HL-60/S4 treated with phorbol 12-myristate 13-acetate at 8.2 ng/mL for 4 days and 3 days (cell line): ENCODE measurements at regions not wholly inside any gene's neighbourhood (a gene's known extent, or its start where the extent isn't known, plus 50 kb on each side); places are given as distances from the start of the nearest gene placed in this dataset.

Source experiments
- in situ Hi-C: fragments of 300-500 bp; cut with MboI; formaldehyde crosslinking; loops from 2 replicates; pipeline ENCODE4 v1.15.0; 2022; ENCODE audit warnings: low sequenced_read_pairs

DNA sequence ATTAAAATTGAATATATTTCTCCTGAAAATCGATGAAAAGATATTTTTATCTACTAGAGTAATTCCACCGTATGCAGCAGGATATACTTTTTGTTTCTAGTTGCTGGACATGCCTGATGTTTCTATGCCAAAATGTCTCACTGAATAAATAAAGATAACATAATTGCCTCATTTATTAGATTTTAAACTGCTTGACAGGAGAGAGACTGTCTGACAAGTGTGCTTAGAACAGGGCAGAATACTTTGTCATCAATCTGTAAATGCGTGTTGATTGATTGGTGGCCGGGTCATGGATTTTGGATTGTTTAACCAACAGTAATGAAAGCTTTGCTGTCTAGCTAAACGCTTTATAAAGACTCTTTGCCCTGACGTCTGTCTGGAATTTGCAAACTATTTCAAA, 339.0 kb downstream of the CHRM3 start:
- in situ Hi-C loops = no loop called here

GRCh38 chr1:239725933-239726332, 339.6 kb downstream of the CHRM3 start:
- in situ Hi-C loops = no loop called here

DNA sequence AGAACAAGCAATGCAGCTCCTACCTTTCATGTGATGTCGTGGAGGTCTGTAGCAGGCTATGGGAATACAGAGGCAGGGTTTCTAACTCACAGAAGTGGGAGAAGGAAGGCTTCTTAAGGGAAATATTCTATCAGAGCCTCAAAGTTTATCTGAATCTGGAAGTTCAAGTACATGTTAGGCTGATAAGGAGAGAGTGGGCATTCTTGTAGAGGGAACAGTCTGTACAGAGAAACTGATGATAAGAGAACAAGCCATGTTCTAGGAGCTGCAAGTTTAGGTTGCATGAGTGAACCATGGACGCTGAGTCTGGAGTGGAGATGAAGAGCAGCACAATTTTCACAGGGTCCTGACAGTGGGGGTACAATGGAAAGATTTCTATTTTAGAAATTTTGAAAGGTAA, 344.0 kb downstream of the CHRM3 start:
- in situ Hi-C loops = no loop called here

DNA sequence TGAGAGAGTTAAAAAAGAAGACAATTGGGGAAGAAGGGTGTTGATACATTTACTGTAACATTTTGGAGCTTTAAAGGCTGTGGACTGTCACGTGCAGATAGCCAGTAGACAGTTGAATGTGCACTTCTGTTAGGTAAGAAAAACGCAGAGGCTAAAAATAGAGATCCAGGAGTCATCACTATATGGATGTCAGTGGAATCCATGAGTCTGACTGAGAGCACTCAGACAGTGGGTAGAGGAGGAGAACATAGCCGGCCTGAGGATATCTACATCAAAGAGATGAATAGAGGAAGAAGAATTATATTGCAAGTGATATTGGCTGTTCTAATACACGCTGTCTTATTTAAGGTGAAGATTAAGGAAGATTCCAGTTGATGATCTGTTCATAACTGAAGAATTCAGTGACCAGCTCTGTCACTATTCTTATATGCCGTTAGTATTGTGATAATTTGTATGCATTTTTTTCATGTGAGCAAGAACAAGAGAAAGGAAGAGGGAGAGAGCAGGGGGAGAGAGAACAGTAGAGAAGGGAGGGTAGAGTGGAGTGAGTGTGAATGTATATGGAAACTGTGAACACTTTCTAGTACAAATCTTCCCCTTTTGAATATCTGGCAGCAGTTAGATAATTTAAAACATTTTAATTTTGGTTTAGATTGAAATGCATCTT, 344.8 kb downstream of the CHRM3 start:
- in situ Hi-C loops = no loop called here

- in situ Hi-C loops = no loop called here
Observed at GRCh38 chr1:239732770-239733169, 346.4 kb downstream of the CHRM3 start.

DNA sequence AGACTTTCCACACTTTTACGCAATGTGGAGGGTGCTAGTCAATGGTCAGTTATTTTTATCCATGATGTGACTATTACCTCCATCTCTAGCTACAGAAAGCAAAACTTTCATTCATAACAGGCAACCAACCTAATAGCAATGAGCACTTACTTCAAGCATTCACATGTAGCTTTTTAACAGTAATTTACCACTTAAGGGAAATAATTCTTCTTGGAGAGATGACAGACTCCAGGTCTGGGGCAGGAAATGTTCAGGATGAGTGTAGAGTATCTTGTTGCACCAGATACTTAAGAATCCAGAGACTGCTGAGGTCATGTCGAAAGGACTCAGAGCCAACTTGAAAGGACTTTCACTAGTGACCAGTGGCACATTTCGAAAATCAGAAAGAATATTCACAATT, 347.6 kb downstream of the CHRM3 start:
- in situ Hi-C loops = no loop called here

DNA sequence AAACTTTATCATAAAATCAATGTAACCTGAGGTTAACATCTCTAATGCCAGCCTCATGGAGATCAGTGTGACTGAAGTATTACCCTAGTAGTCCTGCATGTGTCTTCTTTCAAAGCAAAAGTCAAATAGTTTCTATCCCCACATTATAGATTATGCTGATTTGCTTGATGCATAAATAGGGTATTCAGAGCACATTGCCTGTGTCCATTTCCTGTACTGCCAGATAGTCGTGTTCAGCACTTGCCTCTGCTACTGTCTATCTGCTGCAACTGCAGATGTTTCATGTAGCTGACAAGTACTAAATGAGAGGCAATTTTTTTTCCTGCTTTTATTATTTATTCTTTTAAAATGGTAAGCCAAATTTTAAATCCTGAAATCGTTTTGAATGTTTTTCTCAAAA, 348.7 kb downstream of the CHRM3 start:
- in situ Hi-C loops = no loop called here

DNA sequence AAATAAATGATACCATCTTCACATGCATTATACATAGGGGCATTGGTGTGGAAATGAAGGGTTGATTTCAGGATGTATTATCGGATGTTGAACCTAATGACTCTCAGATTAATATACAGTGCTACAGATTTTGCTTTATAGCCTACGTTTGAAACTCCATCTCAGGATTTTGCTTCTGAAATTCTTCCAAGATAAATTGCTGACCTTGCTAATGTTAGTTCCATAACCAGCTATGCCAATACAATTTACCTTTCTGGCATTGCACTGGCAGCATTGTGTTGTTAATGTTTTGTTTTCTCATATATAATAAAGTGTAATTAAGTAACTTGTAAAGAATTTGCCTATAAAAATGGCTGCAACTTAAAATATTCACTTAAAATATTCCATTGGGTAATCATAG, 350.1 kb downstream of the CHRM3 start:
- in situ Hi-C loops = no loop called here

DNA sequence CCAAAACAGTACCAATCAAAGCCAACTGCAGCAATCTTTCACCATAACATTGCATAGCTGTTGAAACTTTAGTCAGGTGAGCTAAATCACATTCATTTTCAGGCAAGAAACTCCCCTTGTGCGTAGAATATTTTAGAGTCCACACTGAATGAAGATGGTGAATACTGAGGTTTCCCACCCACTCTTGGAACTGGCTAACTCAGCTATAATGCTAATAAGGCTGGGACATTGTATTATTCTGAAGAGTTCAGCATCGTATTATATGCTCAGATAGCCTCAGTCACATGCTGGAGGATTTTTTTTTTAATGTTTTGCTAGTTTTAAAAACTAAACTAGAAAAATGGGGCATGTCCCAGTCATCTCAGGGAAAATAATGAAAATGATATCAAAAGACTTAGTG, 352.3 kb upstream of the FMN2 start:
- in situ Hi-C loops = no loop called here

- in situ Hi-C loops = no loop called here
Observed at GRCh38 chr1:239739919-239740318, 351.8 kb upstream of the FMN2 start.

GRCh38 chr1:239742416-239743109, 349.1 kb upstream of the FMN2 start:
- in situ Hi-C loops = no loop called here

DNA sequence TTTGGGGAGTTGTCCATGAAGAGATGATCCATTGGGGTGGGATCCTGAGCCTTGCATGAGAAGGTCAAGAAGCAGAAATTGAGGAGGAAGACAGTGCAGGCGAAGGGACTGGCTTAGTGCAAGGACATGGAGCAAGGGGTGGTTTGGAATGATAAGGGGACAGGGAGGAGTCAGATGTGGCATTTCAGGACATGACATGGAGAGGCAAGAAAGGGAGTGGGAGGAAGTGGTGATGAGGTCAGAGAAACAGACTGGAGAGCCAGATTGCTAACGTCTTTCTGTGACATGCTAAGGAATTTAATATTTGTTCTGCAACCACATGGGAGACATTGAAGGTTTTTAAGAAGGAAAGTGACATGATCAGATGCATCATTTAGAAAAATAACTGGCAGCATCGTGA, 346.8 kb upstream of the FMN2 start:
- in situ Hi-C loops = no loop called here

DNA sequence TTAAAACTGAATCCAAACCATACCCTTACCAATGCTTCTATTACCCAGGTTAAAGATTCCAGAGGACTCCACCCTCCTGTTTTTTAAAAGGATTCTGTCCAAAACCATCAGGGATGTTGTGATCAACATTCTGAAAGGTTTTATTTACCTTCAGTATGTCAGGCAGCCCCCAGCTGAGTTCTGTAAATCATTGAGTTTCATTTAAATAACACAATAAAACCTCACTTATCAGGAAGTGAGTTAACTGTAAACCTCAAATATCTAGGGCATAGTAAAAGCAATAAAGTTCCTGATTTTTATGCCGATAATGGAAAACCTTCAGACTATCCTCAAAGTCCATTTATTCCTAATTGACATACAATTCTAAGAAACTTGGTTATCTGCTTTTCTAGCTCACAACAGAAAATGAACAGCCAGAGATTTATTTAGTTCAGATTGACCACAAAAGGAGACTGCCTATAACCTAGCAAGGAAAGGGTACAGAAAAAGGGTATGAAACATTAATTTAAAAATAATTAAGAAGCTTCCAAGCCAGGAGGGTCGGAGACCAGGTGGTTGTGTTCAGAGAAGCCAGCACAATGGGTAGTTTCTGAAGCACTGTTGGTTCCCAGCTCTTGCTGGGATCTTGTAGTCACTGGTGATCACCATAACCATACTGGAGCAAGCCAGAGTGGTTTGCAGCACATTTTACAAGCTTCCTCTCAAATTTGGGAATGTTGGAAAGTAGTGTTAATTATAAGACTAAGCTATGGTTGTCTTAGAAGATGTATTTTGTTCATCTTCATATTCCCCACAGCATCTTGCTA, 336.4 kb upstream of the FMN2 start:
- in situ Hi-C loops = no loop called here

GRCh38 chr1:239757716-239758115, 334.0 kb upstream of the FMN2 start:
- in situ Hi-C loops = no loop called here

GRCh38 chr1:239758756-239759155, 332.9 kb upstream of the FMN2 start:
- in situ Hi-C loops = no loop called here

GRCh38 chr1:239761509-239761908, 330.2 kb upstream of the FMN2 start:
- in situ Hi-C loops = no loop called here

GRCh38 chr1:239763850-239764249, 327.8 kb upstream of the FMN2 start:
- in situ Hi-C loops = no loop called here

DNA sequence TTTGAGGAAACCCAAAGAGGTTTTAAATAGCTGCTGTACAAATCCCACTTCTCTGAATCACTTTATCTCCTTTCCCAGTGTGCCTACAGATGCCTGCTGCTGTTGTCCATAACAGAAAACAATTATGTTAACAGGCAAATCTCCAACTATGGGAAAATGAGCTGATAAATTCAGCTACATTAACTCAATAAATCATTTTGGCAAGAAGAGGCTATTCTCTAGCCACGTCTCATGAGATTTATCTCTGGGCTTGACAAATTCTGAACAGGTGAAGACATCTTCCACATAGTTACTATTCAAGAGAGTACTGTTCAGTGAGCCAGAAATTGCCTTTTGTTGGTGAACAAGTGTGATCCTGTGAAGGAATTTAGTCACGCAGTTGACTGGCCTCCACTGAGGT, 327.1 kb upstream of the FMN2 start:
- in situ Hi-C loops = no loop called here

GRCh38 chr1:239765163-239765562, 326.5 kb upstream of the FMN2 start:
- in situ Hi-C loops = no loop called here

DNA sequence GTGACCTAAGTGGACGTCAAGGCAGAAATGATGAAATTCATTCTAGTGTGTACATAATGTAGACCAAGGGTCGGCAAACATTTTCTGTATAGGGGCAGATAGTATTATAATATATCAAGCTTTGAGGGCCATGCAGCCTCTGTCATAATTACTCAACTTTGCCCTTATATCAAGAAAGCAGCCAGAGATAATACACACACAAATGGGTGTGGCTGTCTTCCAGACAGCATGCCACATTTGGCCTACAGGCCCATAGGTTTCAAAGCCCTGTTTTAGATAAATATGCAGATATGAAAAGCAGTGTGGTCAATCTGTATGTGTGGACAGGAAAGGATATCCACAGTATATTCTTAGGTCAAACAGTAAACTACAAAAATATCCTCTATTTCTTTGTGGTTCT, 320.1 kb upstream of the FMN2 start:
- in situ Hi-C loops = no loop called here

DNA sequence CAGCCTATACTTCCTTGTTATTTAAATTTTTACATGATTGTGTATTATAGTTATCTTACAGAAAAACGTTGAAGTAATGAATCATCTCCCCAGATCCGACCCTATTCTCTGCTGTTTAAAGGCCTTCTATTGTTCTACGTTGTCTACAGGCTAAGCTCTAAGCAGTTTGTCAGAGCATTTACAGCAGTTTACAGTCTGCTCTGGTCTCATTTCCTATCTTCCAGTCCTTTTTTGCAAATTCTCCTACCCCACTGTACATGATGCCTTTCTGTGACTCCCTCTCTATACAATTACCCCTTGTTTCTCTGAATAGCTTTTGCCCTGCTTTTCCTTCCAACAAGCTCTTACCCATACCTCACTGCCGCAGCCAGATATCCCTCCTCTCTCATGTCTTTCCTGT, 319.2 kb upstream of the FMN2 start:
- in situ Hi-C loops = no loop called here

DNA sequence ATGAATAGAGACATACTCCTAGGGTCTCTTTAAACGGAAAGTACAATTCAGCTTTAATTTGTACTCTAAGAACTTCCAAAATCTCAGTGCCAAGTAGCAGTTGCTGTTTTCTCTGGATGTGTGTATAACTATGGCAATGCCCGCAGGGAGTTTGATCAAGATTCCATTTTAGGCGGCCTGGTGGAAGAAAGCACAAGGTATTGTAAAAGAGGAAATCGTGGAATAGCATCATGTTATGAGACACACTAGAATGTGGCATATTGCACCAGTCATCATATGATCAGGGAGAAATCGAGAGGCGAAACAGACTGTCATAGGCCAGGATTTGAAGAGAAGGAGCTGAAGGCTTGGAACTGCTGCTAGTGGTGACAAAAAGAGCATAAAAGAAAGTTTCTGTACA, 316.2 kb upstream of the FMN2 start:
- in situ Hi-C loops = no loop called here
